ENCODE measurements at regions not wholly inside any gene's neighbourhood (a gene's known extent, or its start where the extent isn't known, plus 50 kb on each side); places are given as distances from the start of the nearest gene placed in this dataset.
A peak's percentile ranks its signal among the peaks of the same experiment; 100 is the strongest.

DNA sequence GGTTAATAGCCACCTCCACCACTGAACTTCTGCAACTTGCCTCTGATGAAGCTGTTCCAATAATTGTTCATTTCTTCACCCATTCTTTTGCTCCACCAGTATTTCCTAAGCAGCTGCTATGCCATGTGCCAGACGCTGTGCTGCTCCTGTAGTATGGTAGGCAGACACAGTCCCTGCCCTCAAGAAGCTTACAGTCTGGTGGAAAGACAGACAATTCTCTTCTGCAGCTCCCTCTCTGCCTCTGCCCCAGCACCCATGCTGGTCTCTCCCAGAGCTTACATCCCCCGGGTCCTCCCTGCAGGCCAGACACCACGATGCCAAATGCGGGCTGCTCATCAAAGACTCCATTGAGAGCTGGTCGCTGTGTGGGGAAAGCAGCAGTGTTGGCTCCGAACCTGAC lies 111.6 kb upstream of the ESRRB start:
- Mint-ChIP-seq H3K4me3 (no peak overlapping the region), H3K4me1 (peaks cover 0 to 2% (median 0%) of the 10 kb centered on the region in 3 donors), H3K27me3 (peaks cover 13% of the 10 kb centered on the region), H3K36me3 (peaks cover 10% of the 10 kb centered on the region), H3K27ac (no peak overlapping the region), H3K9me3 (peaks cover 0 to 1% (median 1%) of the 10 kb centered on the region in 3 donors)

DNA sequence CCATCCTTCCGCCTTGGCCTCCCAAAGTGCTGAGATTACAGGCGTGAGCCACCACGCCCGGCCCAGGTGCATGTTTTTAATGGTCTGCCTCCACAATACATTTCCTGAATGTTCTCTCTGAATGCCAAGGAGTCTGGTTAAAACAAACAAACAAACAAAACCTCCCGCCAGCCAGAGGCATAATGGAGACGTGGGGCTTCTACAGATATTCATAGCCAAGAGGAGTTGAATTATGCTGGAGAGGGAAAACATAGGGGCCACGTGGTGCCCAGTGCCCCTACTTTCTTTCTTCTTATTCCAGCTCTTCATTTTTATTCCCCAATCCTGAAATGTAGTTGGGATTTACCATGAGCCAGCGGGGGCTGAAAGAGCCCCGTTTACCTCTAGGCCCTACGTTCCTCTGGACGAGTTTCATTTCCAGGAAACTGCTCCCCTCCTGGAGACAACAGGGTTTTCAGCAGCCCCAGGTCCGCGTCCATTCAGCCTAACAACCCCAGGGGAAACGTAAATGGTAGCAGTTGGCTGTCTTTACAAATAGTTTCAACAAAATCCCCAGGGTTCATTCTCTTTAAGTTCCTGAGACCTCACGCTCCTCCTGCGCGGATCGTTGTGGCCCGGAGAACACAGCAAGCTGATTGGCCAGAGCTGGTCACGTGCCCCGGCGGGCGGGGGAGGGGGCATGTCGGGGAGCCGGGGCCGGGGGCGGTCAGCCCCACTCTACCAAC lies 108.5 kb upstream of the ESRRB start:
- H3K27ac Mint-ChIP-seq, result no peak overlapping the region
- H3K4me3 Mint-ChIP-seq, result peak overlapping the region in 2 of 4 donors; percentile 57 to 85
- peaks cover 0 to 1% (median 0%) of the 10 kb centered on the region in 3 donors for H3K9me3 Mint-ChIP-seq

DNA sequence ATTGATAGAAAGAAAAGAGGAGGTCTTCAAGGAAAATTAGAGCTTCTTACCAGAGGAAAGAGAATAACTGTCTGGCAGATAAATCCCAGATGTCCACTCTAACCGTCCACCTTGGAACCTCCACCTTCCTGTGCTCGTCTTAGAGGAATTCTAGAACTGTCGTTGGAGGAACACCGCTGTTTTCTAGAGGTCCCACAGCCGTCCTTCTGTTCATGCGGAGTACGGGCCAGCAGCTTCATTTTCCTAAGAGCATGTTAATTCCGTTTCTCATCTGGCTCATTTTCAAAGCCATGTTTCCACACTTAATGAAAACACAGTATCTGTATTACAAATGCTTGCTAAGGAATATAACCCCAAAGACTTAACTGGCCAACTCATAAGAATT lies 107.9 kb upstream of the ESRRB start:
- Mint-ChIP-seq H3K4me3 (no peak overlapping the region), H3K27ac (no peak overlapping the region), H3K4me1 (peaks cover 0 to 2% (median 0%) of the 10 kb centered on the region in 3 donors), H3K27me3 (peaks cover 16% of the 10 kb centered on the region), H3K36me3 (peaks cover 10% of the 10 kb centered on the region), H3K9me3 (peaks cover 0 to 1% (median 0%) of the 10 kb centered on the region in 3 donors)

More for the DNA sequence above, 108.5 kb upstream of the ESRRB start:
- Mint-ChIP-seq H3K4me1 (peaks cover 0 to 2% (median 0%) of the 10 kb centered on the region in 3 donors), H3K27me3 (peaks cover 16% of the 10 kb centered on the region), H3K36me3 (peaks cover 10% of the 10 kb centered on the region)

DNA sequence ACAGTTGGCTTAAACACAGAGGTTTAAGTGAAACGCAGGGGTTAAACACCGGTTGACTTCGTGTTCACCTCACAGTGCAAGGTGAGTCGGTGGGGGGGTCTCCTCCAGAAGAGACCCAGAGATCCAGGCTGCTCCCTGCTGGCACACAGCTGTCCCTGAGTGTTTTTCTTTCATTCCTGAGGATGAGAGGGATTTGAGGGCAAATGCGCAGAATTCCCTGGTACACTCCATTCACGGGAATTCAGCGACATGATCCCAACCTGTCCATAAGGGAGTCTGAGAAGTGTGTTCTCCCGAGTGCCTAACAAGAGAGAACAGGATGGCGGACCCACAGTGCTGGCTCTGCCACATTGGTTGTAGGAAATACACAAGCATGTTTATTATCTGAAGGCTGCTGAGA lies 107.2 kb upstream of the ESRRB start:
- peaks cover 8% of the 10 kb centered on the region for H3K36me3 Mint-ChIP-seq

DNA sequence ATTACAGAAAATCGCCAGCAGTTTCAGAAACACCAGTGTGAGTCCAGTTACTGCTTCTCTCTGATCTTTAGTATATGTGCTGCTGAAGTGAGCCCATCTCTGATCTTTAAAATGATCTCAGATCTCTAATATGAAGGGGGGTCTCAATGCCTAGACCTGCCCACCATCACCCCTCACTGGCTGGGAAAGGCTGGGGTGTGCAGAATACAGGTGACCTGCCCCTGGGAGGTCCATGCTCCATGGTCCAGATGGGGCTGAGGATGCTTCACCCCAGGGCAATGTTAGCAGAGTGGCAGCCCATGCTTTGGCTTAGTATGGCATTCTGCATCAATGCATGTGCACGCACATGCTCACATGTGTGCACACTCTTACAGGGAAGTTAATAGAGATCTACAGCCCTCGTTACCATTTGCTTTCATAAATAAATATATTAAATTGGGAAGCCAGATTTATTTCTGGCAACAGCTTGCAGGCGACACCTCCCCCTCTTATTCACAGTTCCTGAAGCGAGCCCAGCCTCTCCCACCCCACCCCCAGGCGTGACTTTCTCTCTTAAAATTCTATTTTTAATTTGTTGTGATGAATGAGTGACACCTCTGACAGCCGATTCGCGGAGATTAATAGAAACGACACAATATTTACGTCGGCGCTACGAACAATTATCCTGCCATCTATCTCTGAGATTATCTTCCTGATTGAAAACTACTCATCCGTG lies 104.7 kb upstream of the ESRRB start:
- H3K9me3 Mint-ChIP-seq, result no peaks in the 10 kb centered on the region
- H3K4me1 Mint-ChIP-seq, result peaks cover 0 to 1% (median 0%) of the 10 kb centered on the region in 3 donors
- H3K27me3 Mint-ChIP-seq, result peaks cover 13% of the 10 kb centered on the region
- peaks cover 2% of the 10 kb centered on the region for H3K36me3 Mint-ChIP-seq
- H3K27ac Mint-ChIP-seq, result no peak overlapping the region
- no peak overlapping the region for H3K4me3 Mint-ChIP-seq

More for the DNA sequence above, 107.2 kb upstream of the ESRRB start:
- Mint-ChIP-seq H3K4me3 (no peak overlapping the region), H3K4me1 (peaks cover 0 to 2% (median 0%) of the 10 kb centered on the region in 3 donors), H3K9me3 (no peaks in the 10 kb centered on the region), H3K27me3 (peaks cover 16% of the 10 kb centered on the region), H3K27ac (no peak overlapping the region)

DNA sequence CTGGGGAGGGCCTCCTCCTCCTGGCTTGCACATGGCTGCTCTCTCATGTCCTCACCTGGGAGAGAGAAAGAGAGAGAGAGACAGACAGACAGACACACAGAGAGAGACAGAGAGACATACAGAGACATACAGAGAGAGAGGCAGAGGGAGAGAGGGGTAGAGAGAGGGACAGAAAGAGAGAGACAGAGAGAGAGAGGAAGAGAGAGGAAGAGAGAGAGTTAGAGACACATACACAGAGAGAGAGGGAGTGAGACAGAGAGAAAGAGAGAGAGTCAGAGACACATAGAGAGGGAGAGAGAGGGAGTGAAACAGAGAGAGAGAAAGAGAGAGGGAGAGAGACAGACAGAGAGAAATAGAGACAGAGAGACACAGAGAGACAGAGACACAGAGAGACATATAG lies 103.6 kb upstream of the ESRRB start:
- H3K4me1 Mint-ChIP-seq, result no peaks in the 10 kb centered on the region
- no peaks in the 10 kb centered on the region for H3K9me3 Mint-ChIP-seq
- H3K27me3 Mint-ChIP-seq, result peaks cover 7% of the 10 kb centered on the region
- H3K4me3 Mint-ChIP-seq, result no peak overlapping the region
- H3K27ac Mint-ChIP-seq, result no peak overlapping the region
- no peaks in the 10 kb centered on the region for H3K36me3 Mint-ChIP-seq

DNA sequence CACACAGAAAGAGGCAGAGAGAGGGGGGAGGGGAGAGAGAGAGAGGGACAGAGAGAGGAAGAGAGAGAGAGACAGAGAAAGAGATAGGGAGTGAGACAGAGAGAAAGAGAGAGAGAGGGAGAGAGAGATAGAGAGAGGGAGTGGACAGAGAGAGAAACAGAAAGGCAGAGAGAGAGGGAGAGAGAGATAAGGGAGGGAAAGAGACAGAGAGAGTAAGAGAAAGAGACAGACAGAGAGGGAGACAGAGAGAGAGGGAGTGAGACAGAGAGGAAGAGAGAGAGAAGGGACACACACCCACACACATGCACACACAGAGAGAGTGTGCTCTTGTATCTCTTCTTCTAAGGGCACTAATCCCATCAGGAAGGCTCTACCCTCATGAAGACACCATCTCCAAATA lies 103.2 kb upstream of the ESRRB start:
- no peaks in the 10 kb centered on the region for H3K36me3 Mint-ChIP-seq
- no peak overlapping the region for H3K27ac Mint-ChIP-seq
- peaks cover 3% of the 10 kb centered on the region for H3K27me3 Mint-ChIP-seq
- no peak overlapping the region for H3K4me3 Mint-ChIP-seq
- no peaks in the 10 kb centered on the region for H3K4me1 Mint-ChIP-seq
- no peaks in the 10 kb centered on the region for H3K9me3 Mint-ChIP-seq

DNA sequence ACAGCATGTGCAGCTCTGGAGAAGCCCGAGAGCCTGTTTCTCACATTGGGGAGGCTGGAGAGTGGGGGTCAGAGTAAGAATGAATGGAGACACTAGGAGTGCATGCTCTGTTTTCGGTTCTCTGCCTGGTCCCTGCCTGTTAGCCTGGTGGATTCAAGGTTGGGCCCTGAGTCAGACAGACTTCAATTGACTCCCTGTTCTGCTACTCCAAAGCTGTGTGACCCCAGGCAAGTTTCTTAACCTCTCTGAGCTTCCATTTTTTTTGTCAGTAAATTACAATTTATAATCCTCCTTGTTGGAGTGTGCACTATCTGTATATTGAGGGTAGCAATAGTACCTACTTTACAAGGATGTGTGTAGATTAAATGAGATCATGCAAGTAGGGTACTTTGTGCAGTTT lies 102.6 kb upstream of the ESRRB start:
- Mint-ChIP-seq H3K4me3 (no peak overlapping the region), H3K9me3 (no peaks in the 10 kb centered on the region), H3K36me3 (no peaks in the 10 kb centered on the region), H3K27ac (no peak overlapping the region), H3K4me1 (no peaks in the 10 kb centered on the region), H3K27me3 (peaks cover 4% of the 10 kb centered on the region)

DNA sequence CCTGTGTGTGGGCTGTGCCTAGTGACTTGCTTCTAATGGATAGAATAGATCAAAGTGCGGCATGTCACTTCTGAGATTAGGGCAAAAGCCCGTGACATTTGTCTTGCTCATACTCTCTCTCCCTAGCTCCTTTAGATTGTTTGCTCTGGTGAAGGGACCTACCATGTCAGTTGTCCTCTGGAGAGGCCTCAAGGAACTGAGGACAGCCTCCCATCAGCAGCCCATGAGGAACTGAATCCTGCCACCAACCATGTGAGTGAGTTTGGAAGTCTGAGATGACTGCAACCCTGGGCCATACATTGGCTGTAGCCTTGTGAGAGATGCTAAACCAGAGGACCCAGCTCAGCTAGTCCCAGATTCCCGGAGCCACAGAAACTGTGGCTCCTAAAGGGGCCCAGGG lies 101.6 kb upstream of the ESRRB start:
- H3K36me3 Mint-ChIP-seq, result no peaks in the 10 kb centered on the region
- H3K27ac Mint-ChIP-seq, result no peak overlapping the region
- H3K4me1 Mint-ChIP-seq, result no peaks in the 10 kb centered on the region
- H3K4me3 Mint-ChIP-seq, result no peak overlapping the region
- no peaks in the 10 kb centered on the region for H3K9me3 Mint-ChIP-seq
- H3K27me3 Mint-ChIP-seq, result peaks cover 4% of the 10 kb centered on the region

DNA sequence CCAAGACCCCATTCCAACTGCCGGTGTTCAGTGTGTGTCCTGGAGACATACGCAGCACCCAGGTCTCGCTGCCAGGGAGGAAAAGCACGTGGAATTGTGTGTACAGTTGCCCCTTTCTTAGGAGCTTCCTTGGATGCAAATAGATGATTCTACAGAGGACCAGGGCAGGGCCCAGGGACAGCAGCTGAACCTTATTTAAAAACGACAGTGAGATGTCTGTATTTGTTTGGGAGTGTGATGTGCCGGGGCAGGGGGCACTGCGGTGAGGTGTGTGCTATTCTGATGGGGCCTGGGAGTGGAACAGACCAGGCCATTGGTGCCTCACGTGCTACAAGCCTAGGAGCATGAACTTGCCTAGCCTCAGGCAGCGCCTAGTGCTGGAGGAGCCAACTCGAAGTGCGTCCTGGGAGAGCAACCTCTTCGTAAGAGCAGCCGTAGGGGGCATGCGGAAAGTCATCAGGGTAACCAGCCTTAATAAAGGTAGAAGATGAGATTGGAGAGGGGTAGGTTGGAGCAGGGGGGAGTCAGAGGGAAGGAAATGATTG lies 98.3 kb upstream of the ESRRB start:
- Mint-ChIP-seq H3K9me3 (peaks cover 0 to 7% (median 0%) of the 10 kb centered on the region in 3 donors), H3K4me1 (no peaks in the 10 kb centered on the region), H3K4me3 (no peak overlapping the region), H3K27me3 (peaks cover 5% of the 10 kb centered on the region), H3K27ac (no peak overlapping the region), H3K36me3 (no peaks in the 10 kb centered on the region)

DNA sequence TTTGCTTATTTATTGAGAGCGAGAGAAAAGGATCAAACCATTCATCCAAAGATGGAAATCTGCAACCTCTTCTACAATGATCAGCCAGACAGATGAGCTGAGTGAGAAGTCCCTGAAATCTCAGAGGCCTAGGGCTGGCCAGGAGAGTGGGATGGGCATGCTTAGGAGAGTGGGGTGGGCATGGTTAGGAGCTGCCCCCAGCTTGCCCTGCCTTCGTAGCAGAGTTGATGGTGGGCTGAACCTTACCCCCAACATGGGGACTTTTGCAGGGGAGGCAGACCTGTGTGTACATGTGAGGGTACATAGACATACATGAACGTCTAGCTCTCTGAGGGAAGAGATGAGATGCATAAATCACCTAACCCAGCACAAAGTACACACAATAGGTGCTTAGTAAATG lies 95.7 kb upstream of the ESRRB start:
- no peaks in the 10 kb centered on the region for H3K36me3 Mint-ChIP-seq
- H3K9me3 Mint-ChIP-seq, result peaks cover 0 to 7% (median 0%) of the 10 kb centered on the region in 3 donors
- no peaks in the 10 kb centered on the region for H3K4me1 Mint-ChIP-seq
- H3K27ac Mint-ChIP-seq, result peak overlapping the region in 1 of 3 donors; percentile 0
- H3K4me3 Mint-ChIP-seq, result no peak overlapping the region
- peaks cover 5% of the 10 kb centered on the region for H3K27me3 Mint-ChIP-seq

DNA sequence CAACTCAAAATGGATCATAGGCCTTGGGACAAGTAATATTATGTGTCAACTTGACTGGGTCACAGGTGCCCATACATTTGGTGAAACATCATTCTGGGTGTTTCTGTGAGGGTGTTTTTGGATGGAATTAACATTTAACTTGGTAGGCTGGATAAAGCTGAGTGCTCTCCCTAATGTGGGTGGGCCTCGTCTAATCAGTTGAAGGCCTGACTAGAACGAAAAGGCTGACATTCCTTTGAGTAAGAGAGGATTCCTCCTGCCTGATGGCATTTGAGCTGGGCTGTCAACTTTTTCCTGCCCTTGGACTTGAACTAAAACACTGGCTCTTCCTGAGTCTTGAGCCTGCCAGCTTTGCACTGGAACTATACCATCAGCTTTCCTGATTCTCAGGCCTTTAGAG lies 93.4 kb upstream of the ESRRB start:
- no peak overlapping the region for H3K4me3 Mint-ChIP-seq
- no peaks in the 10 kb centered on the region for H3K4me1 Mint-ChIP-seq
- H3K9me3 Mint-ChIP-seq, result peaks cover 0 to 7% (median 0%) of the 10 kb centered on the region in 3 donors
- H3K27me3 Mint-ChIP-seq, result peaks cover 5% of the 10 kb centered on the region
- H3K27ac Mint-ChIP-seq, result no peak overlapping the region
- H3K36me3 Mint-ChIP-seq, result no peaks in the 10 kb centered on the region

DNA sequence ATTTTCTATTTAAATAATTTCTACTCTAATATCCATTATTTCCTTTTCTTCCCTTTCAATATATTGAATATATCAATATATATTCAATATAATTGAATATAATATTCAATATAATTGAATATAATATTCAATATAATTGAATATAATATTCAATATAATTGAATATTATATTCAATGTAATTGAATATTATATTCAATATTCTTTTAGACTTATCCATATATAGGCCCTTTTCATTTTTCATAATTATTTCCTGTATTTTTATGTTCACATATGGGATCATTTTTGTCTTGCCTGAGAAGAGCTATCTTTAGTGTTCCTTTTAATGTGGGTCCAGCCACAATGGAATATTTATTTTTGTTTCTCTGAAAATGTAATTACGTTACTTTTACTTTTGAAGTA lies 88.9 kb upstream of the ESRRB start:
- H3K36me3 Mint-ChIP-seq, result no peaks in the 10 kb centered on the region
- H3K27me3 Mint-ChIP-seq, result no peaks in the 10 kb centered on the region
- H3K4me3 Mint-ChIP-seq, result no peak overlapping the region
- no peaks in the 10 kb centered on the region for H3K4me1 Mint-ChIP-seq
- no peaks in the 10 kb centered on the region for H3K9me3 Mint-ChIP-seq
- H3K27ac Mint-ChIP-seq, result no peak overlapping the region

DNA sequence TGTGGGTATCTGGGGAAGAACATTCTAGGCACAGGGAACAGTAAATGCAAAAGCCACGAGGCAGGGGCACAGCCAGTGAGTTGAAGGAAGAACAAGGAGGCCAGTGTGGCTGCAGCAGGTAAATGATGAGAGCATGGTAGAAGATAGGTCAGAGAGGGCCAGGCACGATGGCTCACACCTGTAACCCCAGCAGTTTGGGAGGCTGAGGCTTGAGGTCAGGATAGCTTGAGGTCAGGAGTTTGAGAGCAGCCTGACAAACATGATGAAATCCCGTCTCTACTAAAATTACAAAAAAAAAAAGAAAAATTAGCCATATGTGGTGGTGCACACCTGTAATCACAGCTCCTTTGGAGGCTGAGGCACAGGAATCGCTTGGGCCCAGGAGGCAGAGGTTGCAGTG lies 86.7 kb upstream of the ESRRB start:
- Mint-ChIP-seq H3K4me1 (no peaks in the 10 kb centered on the region), H3K27me3 (peaks cover 11% of the 10 kb centered on the region), H3K36me3 (no peaks in the 10 kb centered on the region), H3K27ac (no peak overlapping the region), H3K4me3 (no peak overlapping the region), H3K9me3 (peaks cover 0 to 1% (median 0%) of the 10 kb centered on the region in 3 donors)

DNA sequence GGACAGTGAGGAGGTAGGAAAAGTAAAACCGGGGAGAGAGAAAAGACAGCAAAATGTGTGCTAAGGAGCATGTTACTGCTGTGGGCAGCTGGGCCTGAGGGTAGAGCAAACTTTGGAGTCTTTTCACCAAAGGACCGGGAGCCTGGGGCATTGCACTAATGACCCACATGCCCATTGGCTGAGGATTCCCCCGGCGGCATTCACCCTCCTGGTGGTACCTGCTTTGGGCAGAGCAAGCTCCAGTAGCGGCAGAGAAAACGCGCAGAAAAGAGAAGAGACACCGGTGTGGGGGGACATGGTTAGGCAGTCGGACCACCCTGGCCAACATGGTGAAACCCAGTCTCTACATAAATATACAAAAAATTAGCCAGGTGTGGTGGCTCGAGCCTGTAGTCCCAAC lies 83.4 kb upstream of the ESRRB start:
- Mint-ChIP-seq H3K27me3 (peaks cover 12% of the 10 kb centered on the region), H3K4me1 (no peaks in the 10 kb centered on the region), H3K27ac (no peak overlapping the region), H3K4me3 (no peak overlapping the region), H3K36me3 (no peaks in the 10 kb centered on the region), H3K9me3 (peaks cover 0 to 1% (median 0%) of the 10 kb centered on the region in 3 donors)

Measured in IgD-negative memory B cell (primary cell).